ENCODE measurements at regions not wholly inside any gene's neighbourhood (a gene's known extent, or its start where the extent isn't known, plus 50 kb on each side); places are given as distances from the start of the nearest gene placed in this dataset.

DNA sequence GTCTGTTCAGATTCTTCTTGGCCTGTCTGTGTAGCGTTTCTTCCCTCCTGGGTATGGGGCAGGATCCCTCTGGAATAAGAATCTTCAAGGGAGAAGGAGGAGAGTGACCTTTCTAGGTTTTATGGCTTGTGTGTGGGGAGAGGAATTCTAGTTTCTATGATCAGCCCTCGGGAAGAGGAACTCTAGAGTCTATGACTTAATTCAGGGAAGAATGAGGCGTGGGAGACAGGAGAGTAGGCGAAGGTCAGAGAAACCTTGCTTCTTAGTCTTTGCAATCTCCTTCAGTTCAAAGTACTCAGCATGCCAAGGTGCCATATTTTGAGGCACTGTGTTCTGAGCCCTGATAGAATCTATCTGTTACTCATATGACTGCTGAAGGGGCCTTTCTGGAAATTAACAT, 99.2 kb upstream of the C3orf80 start:
- TF ChIP-seq, protein P1, sequence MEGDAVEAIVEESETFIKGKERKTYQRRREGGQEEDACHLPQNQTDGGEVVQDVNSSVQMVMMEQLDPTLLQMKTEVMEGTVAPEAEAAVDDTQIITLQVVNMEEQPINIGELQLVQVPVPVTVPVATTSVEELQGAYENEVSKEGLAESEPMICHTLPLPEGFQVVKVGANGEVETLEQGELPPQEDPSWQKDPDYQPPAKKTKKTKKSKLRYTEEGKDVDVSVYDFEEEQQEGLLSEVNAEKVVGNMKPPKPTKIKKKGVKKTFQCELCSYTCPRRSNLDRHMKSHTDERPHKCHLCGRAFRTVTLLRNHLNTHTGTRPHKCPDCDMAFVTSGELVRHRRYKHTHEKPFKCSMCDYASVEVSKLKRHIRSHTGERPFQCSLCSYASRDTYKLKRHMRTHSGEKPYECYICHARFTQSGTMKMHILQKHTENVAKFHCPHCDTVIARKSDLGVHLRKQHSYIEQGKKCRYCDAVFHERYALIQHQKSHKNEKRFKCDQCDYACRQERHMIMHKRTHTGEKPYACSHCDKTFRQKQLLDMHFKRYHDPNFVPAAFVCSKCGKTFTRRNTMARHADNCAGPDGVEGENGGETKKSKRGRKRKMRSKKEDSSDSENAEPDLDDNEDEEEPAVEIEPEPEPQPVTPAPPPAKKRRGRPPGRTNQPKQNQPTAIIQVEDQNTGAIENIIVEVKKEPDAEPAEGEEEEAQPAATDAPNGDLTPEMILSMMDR (IDR thresholded peaks at IDR 0.05 in 8 of 11, conservative IDR thresholded peaks at IDR 0.05 in 3 of 11), result no peak
- no peak for TF ChIP-seq POLR2AphosphoS5 (IDR thresholded peaks at IDR 0.05)

Data from spleen (tissue), 7 donors.